ENCODE measurements at regions not wholly inside any gene's neighbourhood (a gene's known extent, or its start where the extent isn't known, plus 50 kb on each side); places are given as distances from the start of the nearest gene placed in this dataset.

DNA sequence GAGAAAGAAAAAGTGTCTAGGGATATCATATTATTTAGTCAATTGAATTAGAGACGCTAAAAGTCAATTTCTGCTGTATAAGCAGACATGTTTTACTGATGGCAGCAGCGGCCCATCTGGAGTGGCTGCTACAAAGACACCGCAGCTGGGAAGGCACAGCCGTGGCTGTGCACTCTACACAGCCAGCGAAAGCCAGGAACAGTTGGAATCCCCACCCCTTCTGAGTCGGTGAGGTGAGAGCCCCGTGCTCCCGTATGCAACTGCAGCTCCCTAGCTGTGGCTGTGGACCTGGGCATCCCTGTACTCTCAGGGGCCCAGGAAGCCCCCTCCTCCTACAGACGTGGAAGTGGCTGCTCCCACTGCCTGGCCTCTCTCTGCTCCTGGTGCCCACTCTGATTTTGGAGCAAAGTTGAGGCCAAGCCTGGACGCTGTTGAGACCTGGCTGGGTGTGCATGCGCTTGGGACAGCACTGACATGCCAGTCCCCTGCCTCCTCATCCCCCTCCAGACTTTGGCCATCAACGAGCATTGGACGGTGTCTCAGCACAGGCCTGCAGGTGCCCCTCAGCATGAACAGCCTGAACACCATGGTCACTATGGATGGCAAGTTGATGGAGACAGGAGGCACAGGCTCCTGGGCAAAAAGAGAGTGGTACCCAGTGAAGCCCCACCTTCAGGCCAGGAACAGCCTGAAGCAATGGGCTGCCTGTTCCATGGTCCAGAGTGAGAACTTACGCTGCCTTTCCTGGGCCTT, 944.0 kb upstream of the MIR17HG start (continued):
- TF ChIP-seq EZH2 (IDR thresholded peaks at IDR 0.05; ENCODE audit: borderline replicate concordance, low read depth, low read length): no peak
- TF ChIP-seq, protein P1, sequence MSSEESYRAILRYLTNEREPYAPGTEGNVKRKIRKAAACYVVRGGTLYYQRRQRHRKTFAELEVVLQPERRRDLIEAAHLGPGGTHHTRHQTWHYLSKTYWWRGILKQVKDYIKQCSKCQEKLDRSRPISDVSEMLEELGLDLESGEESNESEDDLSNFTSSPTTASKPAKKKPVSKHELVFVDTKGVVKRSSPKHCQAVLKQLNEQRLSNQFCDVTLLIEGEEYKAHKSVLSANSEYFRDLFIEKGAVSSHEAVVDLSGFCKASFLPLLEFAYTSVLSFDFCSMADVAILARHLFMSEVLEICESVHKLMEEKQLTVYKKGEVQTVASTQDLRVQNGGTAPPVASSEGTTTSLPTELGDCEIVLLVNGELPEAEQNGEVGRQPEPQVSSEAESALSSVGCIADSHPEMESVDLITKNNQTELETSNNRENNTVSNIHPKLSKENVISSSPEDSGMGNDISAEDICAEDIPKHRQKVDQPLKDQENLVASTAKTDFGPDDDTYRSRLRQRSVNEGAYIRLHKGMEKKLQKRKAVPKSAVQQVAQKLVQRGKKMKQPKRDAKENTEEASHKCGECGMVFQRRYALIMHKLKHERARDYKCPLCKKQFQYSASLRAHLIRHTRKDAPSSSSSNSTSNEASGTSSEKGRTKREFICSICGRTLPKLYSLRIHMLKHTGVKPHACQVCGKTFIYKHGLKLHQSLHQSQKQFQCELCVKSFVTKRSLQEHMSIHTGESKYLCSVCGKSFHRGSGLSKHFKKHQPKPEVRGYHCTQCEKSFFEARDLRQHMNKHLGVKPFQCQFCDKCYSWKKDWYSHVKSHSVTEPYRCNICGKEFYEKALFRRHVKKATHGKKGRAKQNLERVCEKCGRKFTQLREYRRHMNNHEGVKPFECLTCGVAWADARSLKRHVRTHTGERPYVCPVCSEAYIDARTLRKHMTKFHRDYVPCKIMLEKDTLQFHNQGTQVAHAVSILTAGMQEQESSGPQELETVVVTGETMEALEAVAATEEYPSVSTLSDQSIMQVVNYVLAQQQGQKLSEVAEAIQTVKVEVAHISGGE (CRISPR knock-in tag; IDR thresholded peaks at IDR 0.05): no peak
- no peak for TF ChIP-seq WHSC1 (IDR thresholded peaks at IDR 0.05; ENCODE audit: low read length)
- no peak for TF ChIP-seq FOXK2 (conservative IDR thresholded peaks at IDR 0.05 in 1 of 2, IDR thresholded peaks at IDR 0.05 in 1 of 2; ENCODE audit: low read depth in 2 of 2)
- TF ChIP-seq, protein P2, sequence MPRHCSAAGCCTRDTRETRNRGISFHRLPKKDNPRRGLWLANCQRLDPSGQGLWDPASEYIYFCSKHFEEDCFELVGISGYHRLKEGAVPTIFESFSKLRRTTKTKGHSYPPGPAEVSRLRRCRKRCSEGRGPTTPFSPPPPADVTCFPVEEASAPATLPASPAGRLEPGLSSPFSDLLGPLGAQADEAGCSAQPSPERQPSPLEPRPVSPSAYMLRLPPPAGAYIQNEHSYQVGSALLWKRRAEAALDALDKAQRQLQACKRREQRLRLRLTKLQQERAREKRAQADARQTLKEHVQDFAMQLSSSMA (CRISPR knock-in tag; IDR thresholded peaks at IDR 0.05): no peak
- TF ChIP-seq ETV6 (IDR thresholded peaks at IDR 0.05; ENCODE audit: borderline replicate concordance in 1 of 2, low read depth in 2 of 2, low read length in 1 of 2): no peak
- TF ChIP-seq ETV6 (CRISPR knock-in tag; IDR thresholded peaks at IDR 0.05; ENCODE audit: borderline replicate concordance): no peak
- TF ChIP-seq NBN (IDR thresholded peaks at IDR 0.05; ENCODE audit: low read depth): no peak
- no peak for TF ChIP-seq MITF (IDR thresholded peaks at IDR 0.05)
- TF ChIP-seq SMC3 (conservative IDR thresholded peaks at IDR 0.05; ENCODE audit: insufficient read depth, low read depth, low read length): no peak
- no peak for TF ChIP-seq NFIC (IDR thresholded peaks at IDR 0.05)
- no peak for TF ChIP-seq JUN (IDR thresholded peaks at IDR 0.05; ENCODE audit: borderline replicate concordance, low read depth, low read length)
- TF ChIP-seq JUN (CRISPR knock-in tag; IDR thresholded peaks at IDR 0.05; ENCODE audit: borderline replicate concordance): 0 out of 2 replicates have a peak, but pooled peaks have one; percentile 19
- TF ChIP-seq, protein P3, sequence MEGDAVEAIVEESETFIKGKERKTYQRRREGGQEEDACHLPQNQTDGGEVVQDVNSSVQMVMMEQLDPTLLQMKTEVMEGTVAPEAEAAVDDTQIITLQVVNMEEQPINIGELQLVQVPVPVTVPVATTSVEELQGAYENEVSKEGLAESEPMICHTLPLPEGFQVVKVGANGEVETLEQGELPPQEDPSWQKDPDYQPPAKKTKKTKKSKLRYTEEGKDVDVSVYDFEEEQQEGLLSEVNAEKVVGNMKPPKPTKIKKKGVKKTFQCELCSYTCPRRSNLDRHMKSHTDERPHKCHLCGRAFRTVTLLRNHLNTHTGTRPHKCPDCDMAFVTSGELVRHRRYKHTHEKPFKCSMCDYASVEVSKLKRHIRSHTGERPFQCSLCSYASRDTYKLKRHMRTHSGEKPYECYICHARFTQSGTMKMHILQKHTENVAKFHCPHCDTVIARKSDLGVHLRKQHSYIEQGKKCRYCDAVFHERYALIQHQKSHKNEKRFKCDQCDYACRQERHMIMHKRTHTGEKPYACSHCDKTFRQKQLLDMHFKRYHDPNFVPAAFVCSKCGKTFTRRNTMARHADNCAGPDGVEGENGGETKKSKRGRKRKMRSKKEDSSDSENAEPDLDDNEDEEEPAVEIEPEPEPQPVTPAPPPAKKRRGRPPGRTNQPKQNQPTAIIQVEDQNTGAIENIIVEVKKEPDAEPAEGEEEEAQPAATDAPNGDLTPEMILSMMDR (IDR thresholded peaks at IDR 0.05 in 2 of 3, conservative IDR thresholded peaks at IDR 0.05 in 1 of 3; ENCODE audit: insufficient read depth in 2 of 3, low read depth in 1 of 3, low read length in 3 of 3): no peak
- TF ChIP-seq HLTF (IDR thresholded peaks at IDR 0.05): no peak
- no peak for TF ChIP-seq POLR3G (IDR thresholded peaks at IDR 0.05; ENCODE audit: extremely low read depth, insufficient read length, insufficient replicate concordance)
- TF ChIP-seq LEF1 (IDR thresholded peaks at IDR 0.05): no peak
- TF ChIP-seq CXXC5 (CRISPR knock-in tag; IDR thresholded peaks at IDR 0.05): no peak

Measured in K562 (cell line).